ENCODE measurements at regions not wholly inside any gene's neighbourhood (a gene's known extent, or its start where the extent isn't known, plus 50 kb on each side); places are given as distances from the start of the nearest gene placed in this dataset.
A peak's percentile ranks its signal among the peaks of the same experiment; 100 is the strongest.
"Not testable (repeated sequence)": the region's sequence is repeated elsewhere in the genome, so short reads cannot be mapped to it uniquely, and the experiment has no call there.

GRCh38 chr1:29800522-29800956, 564.2 kb downstream of the PTPRU start:
- no peak for DNase-seq

- DNase-seq: no peak
Observed at GRCh38 chr1:29800120-29800519, 563.8 kb downstream of the PTPRU start.

DNA sequence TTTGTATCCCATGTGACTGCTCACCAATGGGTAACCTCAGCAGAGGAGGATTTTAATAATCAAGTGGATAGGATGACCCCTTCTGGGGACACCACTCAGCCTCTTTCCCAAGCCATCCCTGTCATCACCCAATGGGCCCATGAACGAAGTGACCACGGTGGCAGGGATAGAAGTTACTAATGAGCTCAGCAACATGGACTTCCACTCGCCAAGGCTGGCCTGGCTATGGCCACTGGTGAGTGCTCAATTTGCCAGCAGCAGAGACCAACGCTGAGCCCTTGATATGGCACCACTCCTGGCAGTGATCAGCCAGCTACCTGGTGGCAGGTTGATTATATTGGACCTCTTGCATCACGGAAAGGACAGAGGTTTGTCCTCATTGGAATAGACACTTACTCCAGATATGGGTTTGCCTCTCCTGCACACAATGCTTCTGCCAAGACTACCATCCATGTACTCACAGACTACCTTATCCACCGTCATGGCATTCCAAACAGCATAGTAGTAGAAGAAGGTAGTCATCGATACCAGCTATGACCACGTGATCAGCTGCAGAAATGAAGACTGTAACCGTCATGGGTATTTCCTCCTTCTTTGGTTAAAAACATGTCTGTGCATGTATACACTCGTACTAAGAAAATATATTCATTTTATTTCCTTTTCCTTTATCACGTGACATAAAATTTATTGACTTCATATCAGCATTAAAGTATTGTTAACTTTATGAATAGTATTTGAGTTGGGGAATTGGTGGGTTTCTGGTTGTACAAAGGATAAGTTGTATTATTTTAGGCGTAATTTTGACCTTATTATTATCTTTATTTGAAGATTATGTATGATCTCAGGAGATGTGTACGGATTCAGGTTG, 562.6 kb downstream of the PTPRU start:
- no peak for DNase-seq

DNA sequence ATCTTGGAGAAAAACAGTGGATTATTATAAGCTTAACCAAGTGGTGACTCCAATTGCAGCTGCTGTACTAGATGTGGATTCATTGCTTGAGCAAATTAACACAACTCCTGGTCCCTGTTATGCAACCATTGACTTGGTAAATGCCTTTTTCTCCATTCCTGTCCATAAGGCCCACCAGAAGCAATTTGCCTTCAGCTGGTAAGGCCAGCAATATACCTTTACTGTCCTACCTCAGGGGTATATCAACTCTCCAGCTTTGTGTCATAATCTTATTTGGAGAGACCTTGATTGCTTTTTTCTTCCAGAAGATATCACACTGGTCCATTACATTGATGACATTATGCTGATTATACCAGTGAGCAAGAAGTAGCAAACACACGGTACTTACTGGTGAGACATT, 560.8 kb downstream of the PTPRU start:
- not testable (repeated sequence) for DNase-seq

GRCh38 chr1:29795965-29796364, 559.6 kb downstream of the PTPRU start:
- not testable (repeated sequence) for DNase-seq

DNA sequence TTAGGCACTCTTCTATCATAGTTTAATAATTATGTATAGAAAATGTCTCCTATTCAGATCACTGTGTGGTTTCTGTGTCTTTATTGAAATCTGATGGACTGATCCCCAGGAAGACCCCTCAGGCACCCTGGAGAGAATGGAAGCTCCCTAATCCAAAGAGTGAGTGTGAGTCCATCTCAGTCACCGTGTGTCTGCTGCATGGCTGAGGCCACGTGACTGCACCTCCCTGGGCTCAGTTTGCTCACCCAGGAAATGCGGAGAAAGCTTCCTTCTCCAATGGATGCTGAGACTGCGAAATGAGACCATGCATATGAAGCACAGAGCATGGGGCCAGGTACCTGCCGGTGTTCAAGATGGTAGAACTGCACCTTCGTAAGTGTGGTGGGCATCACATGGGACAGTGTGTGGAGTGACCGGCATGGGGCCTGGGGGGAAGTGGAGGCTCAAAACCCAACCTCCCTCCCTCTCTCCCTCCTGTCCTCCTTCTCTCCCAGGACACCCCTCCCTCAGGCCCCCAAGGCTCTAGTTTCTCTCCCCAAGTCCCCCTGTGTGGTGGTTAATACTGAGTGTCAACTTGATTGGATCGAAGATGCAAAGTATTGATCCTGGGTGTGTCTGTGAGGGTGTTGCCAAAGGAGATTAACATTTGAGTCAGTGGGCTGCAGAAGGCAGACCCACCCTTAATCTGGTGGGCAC, 557.5 kb downstream of the PTPRU start:
- no peak for DNase-seq

DNA sequence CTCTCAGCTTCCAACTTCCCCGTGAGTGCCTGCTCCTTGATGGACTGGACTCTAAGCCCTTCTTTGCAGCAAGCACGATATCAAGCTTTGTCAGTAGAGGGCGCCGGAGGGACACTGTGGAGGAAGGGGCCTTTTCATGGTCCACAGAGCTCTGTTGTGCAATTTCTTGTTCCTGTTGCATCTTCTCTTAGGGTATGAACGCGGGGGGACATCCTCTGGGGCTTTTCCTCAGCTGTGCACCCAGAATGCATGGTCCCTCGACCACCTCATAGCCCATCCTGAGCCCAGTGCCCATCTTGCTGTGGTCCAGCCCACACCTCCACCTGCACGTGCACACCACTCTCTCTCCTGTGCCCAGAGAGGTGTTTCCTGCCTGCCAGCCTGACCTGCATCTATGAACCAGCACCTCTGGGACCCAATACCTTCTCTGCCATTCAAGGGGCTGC, 556.8 kb downstream of the PTPRU start:
- peak; percentile 74 to 81 for DNase-seq

DNA sequence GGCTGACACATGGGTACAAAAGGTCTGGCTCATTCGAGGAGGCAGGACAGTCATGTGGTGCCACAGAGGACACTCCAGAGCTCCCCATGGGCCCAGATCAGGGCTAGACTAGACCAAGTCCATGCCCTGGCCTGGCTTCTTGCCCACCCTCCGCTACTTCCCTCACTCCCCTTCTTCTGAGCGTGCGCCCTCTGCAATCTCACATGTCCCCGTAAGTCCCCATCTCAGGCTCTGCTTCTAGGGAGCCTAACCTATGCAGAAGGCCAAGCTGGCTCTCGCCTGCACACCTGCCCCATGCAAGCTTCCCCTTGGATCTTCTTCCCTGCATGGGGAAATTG, 553.6 kb downstream of the PTPRU start:
- no peak for DNase-seq

GRCh38 chr1:29789221-29789909, 553.0 kb downstream of the PTPRU start:
- no peak for DNase-seq

- DNase-seq: no peak
Observed at GRCh38 chr1:29786791-29787732, 550.7 kb downstream of the PTPRU start.

- DNase-seq: no peak
Observed at GRCh38 chr1:29786195-29786594, 549.9 kb downstream of the PTPRU start.

GRCh38 chr1:29785554-29785953, 549.2 kb downstream of the PTPRU start:
- no peak for DNase-seq

DNA sequence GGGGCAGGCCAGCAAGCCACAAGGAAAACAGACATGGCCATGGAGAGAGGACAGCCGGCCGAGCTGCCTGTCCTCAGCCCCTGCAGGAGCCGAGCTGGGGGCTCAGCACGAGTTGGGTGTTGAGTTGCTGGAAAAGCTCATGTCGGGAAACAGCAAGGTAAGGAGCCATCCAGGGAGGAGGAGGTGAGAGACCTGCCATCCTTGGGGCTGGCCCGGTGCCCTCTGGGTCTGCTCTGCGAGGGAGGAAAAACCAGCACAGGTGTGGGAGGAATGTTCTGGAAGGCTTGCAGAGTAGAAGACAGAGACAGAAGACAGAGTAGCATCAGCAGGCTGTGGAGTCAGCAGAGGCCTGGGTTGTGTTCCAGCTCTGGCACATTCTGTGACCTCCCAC, 548.8 kb downstream of the PTPRU start:
- no peak for DNase-seq

- no peak for DNase-seq
Observed at GRCh38 chr1:29784276-29785136, 548.2 kb downstream of the PTPRU start.

- DNase-seq: no peak
Observed at GRCh38 chr1:29783508-29784275, 547.4 kb downstream of the PTPRU start.

DNA sequence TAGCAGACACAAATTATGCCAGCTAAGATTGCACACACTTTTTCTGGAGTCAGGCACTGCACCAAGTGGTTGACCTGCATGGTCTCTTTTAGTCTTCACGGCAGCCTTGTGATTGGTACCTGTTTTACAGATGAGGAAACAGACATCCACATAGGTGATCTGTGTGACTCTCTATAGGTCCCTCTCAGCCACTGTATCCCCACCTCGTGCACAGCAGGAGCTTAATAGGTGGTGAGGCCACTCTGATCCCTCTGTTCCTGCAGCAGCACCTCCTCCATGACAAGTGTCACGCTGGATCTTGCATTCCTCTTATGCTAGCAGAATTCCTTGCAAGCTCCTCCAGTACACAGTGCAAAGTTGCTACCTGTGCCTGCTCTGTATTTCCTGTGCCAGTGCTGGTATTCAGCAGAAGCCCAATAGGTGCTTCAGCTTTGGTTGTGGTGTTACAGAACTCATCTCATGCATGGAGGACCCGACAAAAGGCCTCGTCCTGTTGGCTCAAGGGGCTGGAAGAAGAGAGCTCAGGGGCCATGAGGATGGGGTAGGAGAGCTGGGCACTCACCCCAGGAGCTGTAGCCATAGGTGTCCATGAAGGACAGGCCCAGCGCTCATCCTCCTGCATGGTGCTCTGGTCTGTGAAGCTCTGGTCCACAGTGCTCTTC, 546.7 kb downstream of the PTPRU start:
- DNase-seq: no peak

DNA sequence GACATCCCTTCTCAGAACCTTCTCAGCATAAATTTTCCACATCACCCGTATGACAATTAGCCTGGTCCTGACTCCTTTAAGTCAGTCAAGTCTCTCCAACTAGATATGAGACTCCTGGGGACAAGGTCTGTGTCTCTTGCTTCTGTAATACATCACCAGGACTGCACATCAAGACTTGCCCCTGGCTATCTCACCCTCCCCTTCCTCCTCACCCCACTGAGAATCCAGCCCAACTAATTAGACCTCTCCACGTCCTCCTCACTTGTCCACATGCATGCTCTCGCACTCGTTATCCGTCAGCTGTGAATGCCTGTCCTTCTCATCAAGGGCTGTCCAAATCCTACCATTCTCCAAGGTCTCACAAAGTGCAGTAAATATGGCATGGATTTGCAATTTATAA, 542.8 kb downstream of the PTPRU start:
- no peak for DNase-seq

GRCh38 chr1:29777522-29777921, 541.2 kb downstream of the PTPRU start:
- no peak for DNase-seq

DNA sequence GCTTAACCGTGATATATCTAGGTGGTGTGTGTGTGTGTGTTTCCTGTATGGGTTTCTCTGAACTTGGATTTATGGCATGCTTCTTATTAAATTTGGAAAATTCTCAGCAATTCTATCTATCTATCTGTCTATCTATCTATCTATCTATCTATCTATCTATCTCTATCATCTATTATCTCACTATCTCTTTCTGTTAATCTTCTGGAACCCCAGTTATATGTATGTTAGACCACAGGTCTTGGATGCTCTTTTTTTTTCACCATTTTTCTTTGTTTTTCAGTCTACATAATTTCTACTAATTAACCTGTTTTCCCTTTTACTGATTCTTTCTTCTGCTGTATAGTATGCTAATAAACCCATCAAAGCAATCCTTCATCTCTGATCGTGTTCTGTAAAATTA, 538.0 kb downstream of the PTPRU start:
- no peak for DNase-seq

DNA sequence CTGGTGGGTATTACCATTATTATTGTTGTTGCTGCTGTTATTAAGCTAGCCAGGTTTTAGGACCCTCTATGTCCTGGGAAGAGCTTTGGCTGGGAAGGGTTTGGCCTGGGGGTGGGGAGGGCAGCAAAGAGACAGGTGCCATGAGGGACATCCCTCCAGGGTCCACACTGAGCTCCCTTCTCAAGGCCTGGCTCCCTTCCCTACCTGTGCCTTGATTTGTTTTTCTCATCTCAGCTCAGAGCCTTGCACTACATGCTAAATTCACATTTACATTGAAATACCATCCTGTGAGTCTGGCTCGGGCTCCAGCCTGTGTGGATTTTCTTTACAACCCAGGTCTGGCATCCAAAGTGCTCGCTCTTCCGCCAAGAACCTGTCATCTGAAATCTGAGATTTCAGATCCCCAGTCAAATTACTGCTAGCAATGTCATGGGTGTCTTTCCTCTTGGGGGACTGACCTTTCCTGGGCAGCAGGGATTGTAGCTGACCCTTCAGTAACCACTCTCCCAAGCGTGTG, 536.3 kb downstream of the PTPRU start:
- no peak for DNase-seq

Data from NCI-H187 (cell line).